OCI-LY7 (cell line): ENCODE measurements at regions not wholly inside any gene's neighbourhood (a gene's known extent, or its start where the extent isn't known, plus 50 kb on each side); places are given as distances from the start of the nearest gene placed in this dataset.
"Not testable (repeated sequence)": the region's sequence is repeated elsewhere in the genome, so short reads cannot be mapped to it uniquely, and the experiment has no call there.

Experiments
- CTCF ChIP-seq: fragments of 200-600 bp; sonication (generic); conservative IDR thresholded peaks from 2 replicates; pipeline ENCODE4 v1.5.1; 2014; ENCODE audit warnings: mild to moderate bottlenecking, antibody characterized with exemption, low read length, moderate library complexity, mixed read lengths
- EZH2phosphoT487 ChIP-seq: fragments of 200-600 bp; sonication (generic); IDR thresholded peaks from 2 replicates; pipeline ENCODE4 v1.6.1; 2018; ENCODE audit warnings: low read depth, borderline replicate concordance, mild to moderate bottlenecking, mixed run types, antibody characterized with exemption, low read length, moderate library complexity, mixed read lengths

GRCh38 chr1:165092542-165093162 is 263.9 kb downstream of the LMX1A start:
- not testable (repeated sequence) for TF ChIP-seq CTCF, EZH2phosphoT487
